PFSK-1 (cell line): ENCODE measurements at regions not wholly inside any gene's neighbourhood (a gene's known extent, or its start where the extent isn't known, plus 50 kb on each side); places are given as distances from the start of the nearest gene placed in this dataset.

Experiments
- FOXP2 ChIP-seq: optimal IDR thresholded peaks from 2 replicates; pipeline ENCODE3; 2011; ENCODE audit warnings: borderline replicate concordance, control low read depth, inconsistent platforms; ENCODE audit not compliant: insufficient read depth; ENCODE audit errors: extremely low read length, extremely low read depth
- POLR2AphosphoS5 ChIP-seq: IDR thresholded peaks from 2 replicates; pipeline ENCODE4 v1.6.1; 2012; ENCODE audit warnings: low read depth, mild to moderate bottlenecking, control low read depth, low read length, moderate library complexity
- REST ChIP-seq, 2 experiments: IDR thresholded peaks; 2 replicates each; pipeline versions ENCODE4 v1.6.1 to v1.8.0; 2011 to 2012; ENCODE audit warnings: low read depth in 2 of 2, low read length in 2 of 2, control low read depth in 1 of 2, inconsistent platforms in 1 of 2, mild to moderate bottlenecking in 1 of 2, moderate library complexity in 1 of 2; ENCODE audit not compliant: insufficient read depth in 1 of 2
- SIN3A ChIP-seq: IDR thresholded peaks from 2 replicates; pipeline ENCODE4 v1.6.1; 2012; ENCODE audit warnings: mild to moderate bottlenecking, low read length, moderate library complexity, borderline replicate concordance; ENCODE audit not compliant: insufficient read depth
- TAF1 ChIP-seq: IDR thresholded peaks from 2 replicates; pipeline ENCODE4 v1.6.1; 2012; ENCODE audit warnings: low read length, control low read depth, borderline replicate concordance; ENCODE audit not compliant: insufficient read depth

DNA sequence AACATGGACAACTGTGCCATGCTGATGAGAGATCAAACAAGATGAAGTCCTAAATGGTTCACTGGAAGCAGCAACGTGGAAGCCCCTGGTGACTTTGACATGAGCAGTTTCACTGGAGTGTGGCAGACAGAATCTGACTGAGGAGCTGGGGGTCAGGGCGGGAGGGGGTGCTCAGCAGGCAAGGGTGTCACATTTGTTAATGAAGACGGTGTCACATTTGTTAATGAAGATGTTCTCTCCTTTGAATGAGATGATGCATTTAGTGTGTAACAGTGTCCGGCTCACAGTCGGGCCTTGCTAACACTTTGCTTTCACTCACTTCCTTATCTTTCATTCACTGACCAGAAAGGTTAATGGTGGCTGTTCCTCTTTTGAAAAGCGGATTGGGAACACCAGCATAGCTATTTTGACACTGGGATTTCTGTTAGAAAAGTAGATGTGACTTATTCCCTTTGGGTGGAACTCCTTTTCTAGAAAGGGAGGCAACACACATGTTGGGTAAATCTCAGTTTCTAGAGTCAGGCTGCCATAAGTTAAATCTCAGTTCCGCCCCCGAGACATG, 693.7 kb downstream of the UQCRFS1 start:
- TF ChIP-seq REST (IDR thresholded peaks at IDR 0.05; ENCODE audit: insufficient read depth in 1 of 2, low read depth in 2 of 2, low read length in 2 of 2) (no peak), FOXP2 (no peak), TAF1 (no peak), SIN3A (no peak), POLR2AphosphoS5 (no peak)

DNA sequence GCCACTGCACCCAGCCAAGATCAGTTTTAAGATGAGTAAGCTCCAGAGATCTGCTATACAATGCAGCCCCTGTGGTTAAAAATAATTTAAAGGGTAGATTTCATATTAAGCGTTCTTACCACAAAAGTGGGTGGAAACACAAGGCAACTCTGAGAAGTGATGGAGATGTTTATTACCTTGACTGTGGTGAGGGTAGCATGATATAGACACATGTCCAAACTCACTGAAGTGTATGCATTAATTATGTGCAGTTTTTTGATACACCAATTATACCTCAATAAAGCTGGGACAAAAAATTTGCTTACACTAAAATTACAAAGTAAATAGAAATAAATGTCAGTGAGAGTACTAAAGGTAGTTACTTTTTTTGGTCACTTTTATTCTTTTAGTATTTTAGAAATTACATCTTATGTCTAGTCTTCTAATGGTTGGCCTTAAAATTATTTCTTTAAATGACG, 696.5 kb downstream of the UQCRFS1 start:
- TF ChIP-seq POLR2AphosphoS5, result no peak
- TF ChIP-seq TAF1, result no peak
- no peak for TF ChIP-seq FOXP2
- TF ChIP-seq REST (IDR thresholded peaks at IDR 0.05; ENCODE audit: insufficient read depth in 1 of 2, low read depth in 2 of 2, low read length in 2 of 2), result no peak
- TF ChIP-seq SIN3A, result no peak

- TF ChIP-seq REST (IDR thresholded peaks at IDR 0.05; ENCODE audit: insufficient read depth in 1 of 2, low read depth in 2 of 2, low read length in 2 of 2), result no peak
- no peak for TF ChIP-seq POLR2AphosphoS5
- no peak for TF ChIP-seq FOXP2
- TF ChIP-seq SIN3A, result no peak
- TF ChIP-seq TAF1, result no peak
These were observed 698.8 kb downstream of the UQCRFS1 start for GRCh38 chr19:28514166-28514565.

DNA sequence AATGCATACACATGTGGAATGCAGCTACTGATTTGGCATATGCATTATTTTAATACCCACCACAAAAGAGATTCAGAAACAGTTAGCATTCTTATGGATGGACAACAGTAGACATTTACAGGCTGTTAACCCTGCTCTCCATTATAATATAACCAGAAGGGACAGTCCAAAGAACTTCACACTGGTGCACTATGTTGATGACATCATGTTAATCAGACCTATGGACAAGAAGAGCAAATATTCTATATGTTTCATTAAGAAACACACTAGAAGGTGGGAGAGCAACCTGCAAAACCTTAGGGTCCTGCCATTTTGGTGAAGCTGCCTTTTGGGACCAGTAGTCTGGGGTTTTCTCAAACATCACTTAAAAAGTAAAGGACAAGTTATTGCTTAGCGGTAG, 701.3 kb downstream of the UQCRFS1 start:
- no peak for TF ChIP-seq TAF1
- TF ChIP-seq SIN3A, result no peak
- TF ChIP-seq POLR2AphosphoS5, result no peak
- TF ChIP-seq FOXP2, result no peak
- TF ChIP-seq REST (IDR thresholded peaks at IDR 0.05; ENCODE audit: insufficient read depth in 1 of 2, low read depth in 2 of 2, low read length in 2 of 2), result no peak
